ENCODE measurements at regions not wholly inside any gene's neighbourhood (a gene's known extent, or its start where the extent isn't known, plus 50 kb on each side); places are given as distances from the start of the nearest gene placed in this dataset.

DNA sequence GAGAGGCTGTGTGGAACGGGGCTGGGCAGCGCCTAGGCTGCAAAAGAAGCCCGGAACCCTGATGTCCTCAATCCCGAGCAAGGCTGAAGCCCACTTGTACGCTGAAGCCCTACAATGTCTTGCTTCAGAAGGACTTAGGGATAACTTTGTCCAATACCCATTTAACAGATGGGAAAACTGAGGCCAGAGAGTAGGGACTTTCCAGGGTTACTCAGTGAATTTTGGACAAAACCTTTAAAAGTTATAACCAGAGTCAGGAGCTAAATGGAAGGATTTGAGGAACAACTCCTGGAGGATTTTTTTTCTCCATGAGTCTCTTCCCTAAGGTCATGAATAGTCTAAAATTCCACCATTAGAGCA lies 161.2 kb downstream of the IRX5 start:
- DNase-seq (ENCODE audit: low read depth): no peak
- H3K4me3 ChIP-seq (ENCODE audit: low read depth, low read length): no peak overlapping the region
- TF ChIP-seq, protein P1, sequence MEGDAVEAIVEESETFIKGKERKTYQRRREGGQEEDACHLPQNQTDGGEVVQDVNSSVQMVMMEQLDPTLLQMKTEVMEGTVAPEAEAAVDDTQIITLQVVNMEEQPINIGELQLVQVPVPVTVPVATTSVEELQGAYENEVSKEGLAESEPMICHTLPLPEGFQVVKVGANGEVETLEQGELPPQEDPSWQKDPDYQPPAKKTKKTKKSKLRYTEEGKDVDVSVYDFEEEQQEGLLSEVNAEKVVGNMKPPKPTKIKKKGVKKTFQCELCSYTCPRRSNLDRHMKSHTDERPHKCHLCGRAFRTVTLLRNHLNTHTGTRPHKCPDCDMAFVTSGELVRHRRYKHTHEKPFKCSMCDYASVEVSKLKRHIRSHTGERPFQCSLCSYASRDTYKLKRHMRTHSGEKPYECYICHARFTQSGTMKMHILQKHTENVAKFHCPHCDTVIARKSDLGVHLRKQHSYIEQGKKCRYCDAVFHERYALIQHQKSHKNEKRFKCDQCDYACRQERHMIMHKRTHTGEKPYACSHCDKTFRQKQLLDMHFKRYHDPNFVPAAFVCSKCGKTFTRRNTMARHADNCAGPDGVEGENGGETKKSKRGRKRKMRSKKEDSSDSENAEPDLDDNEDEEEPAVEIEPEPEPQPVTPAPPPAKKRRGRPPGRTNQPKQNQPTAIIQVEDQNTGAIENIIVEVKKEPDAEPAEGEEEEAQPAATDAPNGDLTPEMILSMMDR (IDR thresholded peaks at IDR 0.05; ENCODE audit: insufficient read depth, low read depth, low read length): no peak

DNA sequence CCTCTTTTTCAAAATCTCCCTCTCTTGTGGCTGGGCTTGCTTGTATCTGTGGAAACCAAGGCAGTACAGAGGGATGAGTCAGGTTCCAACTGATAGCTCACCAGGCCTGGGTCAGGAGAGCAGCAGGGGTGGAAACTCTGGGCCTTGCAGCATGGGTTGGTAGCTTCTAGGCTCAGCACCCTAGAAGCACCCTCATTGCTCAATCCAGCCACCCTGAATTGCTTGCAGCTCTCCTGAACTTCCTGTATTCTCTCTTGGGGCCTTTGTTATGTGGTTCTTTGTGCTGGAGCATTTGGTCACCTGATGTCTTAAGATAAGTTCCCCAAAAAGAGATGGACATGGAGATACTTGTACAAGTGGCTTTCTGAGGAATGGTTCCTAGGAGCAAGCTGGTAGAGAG lies 169.4 kb downstream of the IRX5 start:
- DNase-seq (ENCODE audit: low read depth): no peak
- H3K4me3 ChIP-seq (ENCODE audit: low read depth, low read length): no peak overlapping the region
- TF ChIP-seq, protein P1 (IDR thresholded peaks at IDR 0.05; ENCODE audit: insufficient read depth, low read depth, low read length): no peak

DNA sequence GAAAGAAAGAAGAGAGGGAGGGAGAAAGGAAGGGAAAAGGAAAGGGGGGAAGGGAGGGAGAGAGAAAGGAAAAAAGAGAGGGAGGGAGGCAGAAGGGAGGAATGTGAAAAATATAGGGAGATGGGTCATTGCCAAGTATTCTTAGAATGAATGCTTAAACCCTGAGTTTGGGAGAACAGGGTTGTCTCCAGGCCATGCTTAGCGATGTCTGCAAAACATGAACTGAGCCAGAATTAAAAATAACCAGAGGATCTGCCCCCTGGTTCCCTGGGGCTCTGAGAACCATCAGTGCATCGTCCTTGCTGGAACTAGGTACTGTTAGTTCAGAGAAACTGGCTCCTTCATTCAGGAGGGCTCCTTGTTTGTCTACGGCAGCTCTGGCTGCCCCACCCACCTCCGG lies 170.4 kb downstream of the IRX5 start:
- H3K4me3 ChIP-seq (ENCODE audit: low read depth, low read length): no peak overlapping the region
- no peak for DNase-seq (ENCODE audit: low read depth)
- TF ChIP-seq, protein P1 (IDR thresholded peaks at IDR 0.05; ENCODE audit: insufficient read depth, low read depth, low read length): no peak

DNA sequence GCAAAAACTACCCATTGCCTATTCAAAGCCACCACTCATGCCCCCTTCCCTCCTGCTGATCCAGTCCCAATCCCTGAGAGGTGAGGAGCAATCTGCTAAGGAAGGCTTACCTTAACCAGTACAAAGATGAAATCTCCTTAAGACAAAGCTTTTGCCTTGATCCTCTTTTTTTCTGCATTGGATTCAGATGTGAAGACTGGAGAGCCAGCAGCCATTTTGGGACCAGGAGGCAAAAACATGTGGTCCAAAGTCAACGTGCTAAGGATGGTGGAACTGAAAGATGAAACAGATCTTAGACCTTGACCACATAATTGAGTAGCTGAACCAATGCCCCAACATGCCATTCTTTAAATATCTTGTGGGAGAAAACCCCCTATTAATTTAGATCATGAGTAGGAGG lies 171.4 kb downstream of the IRX5 start:
- TF ChIP-seq, protein P1 (IDR thresholded peaks at IDR 0.05; ENCODE audit: insufficient read depth, low read depth, low read length): no peak
- no peak for DNase-seq (ENCODE audit: low read depth)
- H3K4me3 ChIP-seq (ENCODE audit: low read depth, low read length): no peak overlapping the region

DNA sequence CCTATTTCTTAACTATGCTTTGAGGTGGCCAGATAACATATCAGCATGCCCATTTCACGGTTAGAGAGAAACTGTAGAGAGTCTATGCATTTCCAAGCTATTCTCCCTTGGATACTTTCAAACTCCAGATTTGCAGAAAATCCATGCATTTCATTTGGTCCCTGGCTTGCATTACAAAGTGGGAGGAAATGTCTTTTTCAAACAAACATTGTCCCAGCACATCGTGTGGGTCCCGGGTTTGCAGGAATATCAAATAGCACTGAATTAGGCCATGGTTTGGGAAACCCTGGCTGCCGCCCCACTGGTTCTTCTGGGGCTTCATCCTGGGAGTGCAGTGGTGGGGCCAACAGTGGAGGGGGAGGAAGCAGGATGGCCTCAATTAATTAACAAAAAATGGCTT lies 171.9 kb downstream of the IRX5 start:
- no peak overlapping the region for H3K4me3 ChIP-seq (ENCODE audit: low read depth, low read length)
- TF ChIP-seq, protein P1 (IDR thresholded peaks at IDR 0.05; ENCODE audit: insufficient read depth, low read depth, low read length): no peak
- DNase-seq (ENCODE audit: low read depth): no peak

DNA sequence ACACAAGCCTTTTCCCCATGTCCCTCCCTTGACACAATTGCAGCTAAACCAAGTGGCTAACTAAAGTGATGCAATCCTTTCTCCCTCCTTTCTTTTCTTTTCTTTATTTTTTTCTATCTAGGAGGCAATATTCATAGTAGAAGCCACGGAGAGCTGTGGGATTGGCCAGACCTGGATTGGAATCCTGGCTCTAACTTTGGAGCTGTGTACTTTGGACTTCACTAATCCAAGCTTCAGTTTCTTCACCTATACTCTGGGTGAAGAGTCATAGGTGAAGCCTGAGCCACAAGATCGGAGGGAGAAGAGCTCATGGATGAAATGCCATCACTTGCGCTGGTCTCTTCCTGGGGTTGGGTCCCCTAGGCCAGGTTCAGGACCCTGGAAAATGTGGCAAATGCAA lies 177.2 kb downstream of the IRX5 start:
- no peak for DNase-seq (ENCODE audit: low read depth)
- no peak overlapping the region for H3K4me3 ChIP-seq (ENCODE audit: low read depth, low read length)
- TF ChIP-seq, protein P1 (IDR thresholded peaks at IDR 0.05; ENCODE audit: insufficient read depth, low read depth, low read length): no peak

DNA sequence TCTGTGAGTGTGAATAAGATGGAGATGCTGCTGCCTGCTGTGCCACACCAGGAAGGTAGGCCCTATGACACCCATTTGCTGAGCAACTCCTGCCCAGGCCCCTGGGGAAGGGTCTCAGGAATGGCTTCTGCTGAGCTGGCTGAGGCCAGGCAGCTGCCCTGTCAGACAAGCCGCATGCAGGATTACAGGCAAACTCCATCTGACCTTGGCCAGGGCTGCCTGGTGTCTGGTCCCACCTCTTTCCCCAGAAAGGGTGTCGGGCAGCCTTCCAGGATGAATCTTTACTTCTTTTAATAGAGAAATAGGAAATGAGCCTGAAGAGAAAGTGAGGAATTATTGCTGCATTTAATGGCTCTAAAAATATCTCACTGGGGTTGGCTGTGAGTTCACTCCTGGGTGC lies 182.5 kb downstream of the IRX5 start:
- TF ChIP-seq, protein P1 (IDR thresholded peaks at IDR 0.05; ENCODE audit: insufficient read depth, low read depth, low read length): no peak
- no peak for DNase-seq (ENCODE audit: low read depth)
- H3K4me3 ChIP-seq (ENCODE audit: low read depth, low read length): no peak overlapping the region

Measured in fibroblast of villous mesenchyme (primary cell).